Transverse colon (tissue), 4 donors: ENCODE measurements at regions not wholly inside any gene's neighbourhood (a gene's known extent, or its start where the extent isn't known, plus 50 kb on each side); places are given as distances from the start of the nearest gene placed in this dataset.

ENCODE experiments used
- CTCF ChIP-seq, 5 experiments: fragments of 200-600 bp in 3 of 5; fragments of 450-650 bp in 2 of 5; sonication (generic) in 3 of 5; IDR thresholded peaks; 1 replicate in 2 of 5; 2 replicates in 3 of 5; pipeline ENCODE4 v1.5.1; 2016 to 2017; ENCODE audit warnings: antibody characterized with exemption in 5 of 5, inconsistent platforms in 3 of 5, mild to moderate bottlenecking in 2 of 5, moderate library complexity in 1 of 5
- EP300 ChIP-seq: sonication (generic); formaldehyde crosslinking; IDR thresholded peaks from one replicate; pipeline ENCODE4 v1.6.1; 2017; ENCODE audit warnings: antibody characterized with exemption, low read depth
- POLR2A ChIP-seq: fragments of 450-650 bp; IDR thresholded peaks from one replicate; pipeline ENCODE4 v1.6.1; 2016; ENCODE audit warnings: antibody characterized with exemption, mild to moderate bottlenecking, moderate library complexity
- POLR2AphosphoS5 ChIP-seq, 3 donors: sonication (generic); formaldehyde crosslinking; IDR thresholded peaks; one replicate each; pipeline ENCODE4 v1.6.1; 2016; ENCODE audit warnings: antibody characterized with exemption in 3 of 3

GRCh38 chr1:238345837-238346236, 455.1 kb upstream of the ZP4 start:
- TF ChIP-seq POLR2A (no peak), POLR2AphosphoS5 (IDR thresholded peaks at IDR 0.05) (no peak), CTCF (IDR thresholded peaks at IDR 0.05) (no peak), EP300 (no peak)
